ENCODE measurements at regions not wholly inside any gene's neighbourhood (a gene's known extent, or its start where the extent isn't known, plus 50 kb on each side); places are given as distances from the start of the nearest gene placed in this dataset.

GRCh38 chr15:77836906-77837648 lies 204.4 kb upstream of the LINGO1 start:
- Histone ChIP-seq H3K27ac (no peak overlapping the region), H3K4me3 (ENCODE audit: low read depth, low read length) (no peak overlapping the region), H3K9me3 (ENCODE audit: severe bottlenecking) (no peaks in the 10 kb centered on the region), H3K36me3 (no peaks in the 10 kb centered on the region), H3K27me3 (ENCODE audit: insufficient read depth, low read depth, severe bottlenecking) (no peaks in the 10 kb centered on the region)
- no peak for DNase-seq
- TF ChIP-seq CTCF (IDR thresholded peaks at IDR 0.05; ENCODE audit: low read depth, low read length): no peak

- Histone ChIP-seq H3K4me3 (ENCODE audit: low read depth, low read length) (no peak overlapping the region), H3K27ac (no peak overlapping the region), H3K9me3 (ENCODE audit: severe bottlenecking) (no peaks in the 10 kb centered on the region), H3K27me3 (ENCODE audit: insufficient read depth, low read depth, severe bottlenecking) (no peaks in the 10 kb centered on the region), H3K36me3 (no peaks in the 10 kb centered on the region)
- no peak for DNase-seq
- no peak for TF ChIP-seq CTCF (IDR thresholded peaks at IDR 0.05; ENCODE audit: low read depth, low read length)
Observed at GRCh38 chr15:77836121-77836692, 203.5 kb upstream of the LINGO1 start.

- Histone ChIP-seq H3K9me3 (ENCODE audit: severe bottlenecking) (no peaks in the 10 kb centered on the region), H3K4me3 (ENCODE audit: low read depth, low read length) (no peak overlapping the region), H3K36me3 (no peaks in the 10 kb centered on the region), H3K27me3 (ENCODE audit: insufficient read depth, low read depth, severe bottlenecking) (no peaks in the 10 kb centered on the region), H3K27ac (no peak overlapping the region)
- no peak for TF ChIP-seq CTCF (IDR thresholded peaks at IDR 0.05; ENCODE audit: low read depth, low read length)
- no peak for DNase-seq
Observed at GRCh38 chr15:77834276-77834990, 201.7 kb upstream of the LINGO1 start.

GRCh38 chr15:77832874-77833273 lies 200.2 kb upstream of the LINGO1 start:
- Histone ChIP-seq H3K4me3 (ENCODE audit: low read depth, low read length) (no peak overlapping the region), H3K27me3 (ENCODE audit: insufficient read depth, low read depth, severe bottlenecking) (no peaks in the 10 kb centered on the region), H3K27ac (no peak overlapping the region), H3K9me3 (ENCODE audit: severe bottlenecking) (no peaks in the 10 kb centered on the region), H3K36me3 (no peaks in the 10 kb centered on the region)
- no peak for TF ChIP-seq CTCF (IDR thresholded peaks at IDR 0.05; ENCODE audit: low read depth, low read length)
- DNase-seq: no peak

- no peak for TF ChIP-seq CTCF (IDR thresholded peaks at IDR 0.05; ENCODE audit: low read depth, low read length)
- H3K4me3 ChIP-seq (ENCODE audit: low read depth, low read length): no peak overlapping the region
- peak; percentile 51 for DNase-seq
- no peaks in the 10 kb centered on the region for H3K27me3 ChIP-seq (ENCODE audit: insufficient read depth, low read depth, severe bottlenecking)
- no peaks in the 10 kb centered on the region for H3K9me3 ChIP-seq (ENCODE audit: severe bottlenecking)
- H3K36me3 ChIP-seq: no peaks in the 10 kb centered on the region
- H3K27ac ChIP-seq: no peak overlapping the region; the same call in 1 of the 2 replicates
Observed at GRCh38 chr15:77831986-77832385, 199.3 kb upstream of the LINGO1 start.
